Vagina (tissue), 2 donors: ENCODE measurements at regions not wholly inside any gene's neighbourhood (a gene's known extent, or its start where the extent isn't known, plus 50 kb on each side); places are given as distances from the start of the nearest gene placed in this dataset.

Experiments
- DNase-seq, 2 donors: peaks; one replicate each; pipeline ENCODE4 v3.0.0-alpha.2; 2017; ENCODE audit errors: extremely low spot score in 2 of 2
- H3K27ac ChIP-seq: fragments of 200-600 bp; sonication (generic); one replicate; pipeline ENCODE4 v1.5.1; 2019
- H3K27me3 ChIP-seq: fragments of 200-600 bp; sonication (generic); one replicate; pipeline ENCODE4 v1.5.1; 2019
- H3K36me3 ChIP-seq, 2 donors: fragments of 200-600 bp; sonication (generic); one replicate each; pipeline ENCODE4 v1.5.1; 2017 to 2019
- H3K4me1 ChIP-seq: fragments of 200-600 bp; sonication (generic); one replicate; pipeline ENCODE4 v1.5.1; 2019
- H3K4me3 ChIP-seq, 2 donors: fragments of 200-600 bp; sonication (generic); 1 replicate in 1 of 2; 2 replicates in 1 of 2; pipeline ENCODE4 v1.5.1; 2016 to 2019
- H3K9me3 ChIP-seq: fragments of 200-600 bp; sonication (generic); one replicate; pipeline ENCODE4 v1.5.1; 2019
- POLR2A ChIP-seq, 2 donors: fragments of 450-650 bp; IDR thresholded peaks; one replicate each; pipeline ENCODE4 v1.6.1; 2017; ENCODE audit warnings: antibody characterized with exemption in 2 of 2, mild to moderate bottlenecking in 2 of 2, moderate library complexity in 2 of 2
- POLR2AphosphoS5 ChIP-seq, 2 donors: sonication (generic); formaldehyde crosslinking; IDR thresholded peaks; one replicate each; pipeline ENCODE4 v1.9.0; 2017; ENCODE audit warnings: antibody characterized with exemption in 2 of 2, mild to moderate bottlenecking in 2 of 2, low read depth in 1 of 2; ENCODE audit not compliant: insufficient read depth in 1 of 2
- intact Hi-C: fragments of 100-400 bp; cut with DNase I; formaldehyde crosslinking; loops from one replicate; pipeline ENCODE4 v1.15.1; 2023
- TF ChIP-seq, protein P1 (sequence below), 3 experiments: fragments of 450-650 bp in 2 of 3; fragments of 200-600 bp in 1 of 3; sonication (generic) in 1 of 3; IDR thresholded peaks; one replicate each; pipeline ENCODE4 v1.5.1; 2017 to 2019; ENCODE audit warnings: antibody characterized with exemption in 3 of 3, mild to moderate bottlenecking in 2 of 3, moderate library complexity in 2 of 3

DNA sequence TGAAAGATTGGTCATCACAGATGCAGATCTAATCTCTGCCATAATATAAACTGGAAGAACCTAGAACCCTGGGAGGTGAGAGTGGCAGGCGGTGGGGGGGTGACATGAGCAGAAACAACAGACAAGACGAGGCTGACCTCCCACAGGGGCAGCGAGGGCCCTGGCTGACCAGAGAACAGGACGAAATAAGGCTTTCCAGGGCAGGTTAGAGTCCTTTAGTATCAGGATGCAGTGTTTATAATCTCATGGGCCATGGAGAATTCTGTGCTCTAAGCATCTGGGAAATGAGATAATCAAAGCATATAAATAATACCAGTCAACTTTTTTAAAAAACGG lies 102.7 kb upstream of the BCL2L14 start:
- intact Hi-C loops = no loop called here
- H3K4me1 ChIP-seq = no peaks in the 10 kb centered on the region

DNA sequence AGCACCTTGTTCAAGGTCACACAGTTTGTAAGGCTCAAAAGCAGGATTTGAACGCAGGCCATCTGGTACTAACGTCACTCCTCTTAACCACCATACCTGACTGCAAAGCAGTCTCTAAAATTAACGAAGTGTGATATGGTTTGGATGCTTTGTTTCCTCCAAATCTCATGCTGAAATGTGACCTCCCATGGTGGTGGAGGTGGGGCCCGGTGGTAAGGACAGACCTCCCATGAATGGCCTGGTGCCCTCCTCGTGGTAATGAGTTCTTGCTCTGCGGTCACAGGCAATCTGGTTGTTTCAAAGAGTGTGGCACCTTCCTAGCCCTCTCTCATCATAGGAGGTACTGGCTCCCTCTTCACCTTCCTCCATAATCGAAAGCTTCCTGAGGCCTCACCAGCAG lies 102.2 kb upstream of the BCL2L14 start:
- no peaks in the 10 kb centered on the region for H3K27me3 ChIP-seq
- no peak overlapping the region for H3K27ac ChIP-seq
- no peak for DNase-seq
- TF ChIP-seq, protein P1, sequence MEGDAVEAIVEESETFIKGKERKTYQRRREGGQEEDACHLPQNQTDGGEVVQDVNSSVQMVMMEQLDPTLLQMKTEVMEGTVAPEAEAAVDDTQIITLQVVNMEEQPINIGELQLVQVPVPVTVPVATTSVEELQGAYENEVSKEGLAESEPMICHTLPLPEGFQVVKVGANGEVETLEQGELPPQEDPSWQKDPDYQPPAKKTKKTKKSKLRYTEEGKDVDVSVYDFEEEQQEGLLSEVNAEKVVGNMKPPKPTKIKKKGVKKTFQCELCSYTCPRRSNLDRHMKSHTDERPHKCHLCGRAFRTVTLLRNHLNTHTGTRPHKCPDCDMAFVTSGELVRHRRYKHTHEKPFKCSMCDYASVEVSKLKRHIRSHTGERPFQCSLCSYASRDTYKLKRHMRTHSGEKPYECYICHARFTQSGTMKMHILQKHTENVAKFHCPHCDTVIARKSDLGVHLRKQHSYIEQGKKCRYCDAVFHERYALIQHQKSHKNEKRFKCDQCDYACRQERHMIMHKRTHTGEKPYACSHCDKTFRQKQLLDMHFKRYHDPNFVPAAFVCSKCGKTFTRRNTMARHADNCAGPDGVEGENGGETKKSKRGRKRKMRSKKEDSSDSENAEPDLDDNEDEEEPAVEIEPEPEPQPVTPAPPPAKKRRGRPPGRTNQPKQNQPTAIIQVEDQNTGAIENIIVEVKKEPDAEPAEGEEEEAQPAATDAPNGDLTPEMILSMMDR (IDR thresholded peaks at IDR 0.05) = no peak
- TF ChIP-seq POLR2A (IDR thresholded peaks at IDR 0.05) (no peak), POLR2AphosphoS5 (IDR thresholded peaks at IDR 0.05; ENCODE audit: insufficient read depth in 1 of 2, low read depth in 1 of 2) (no peak)
- H3K4me3 ChIP-seq = no peak overlapping the region
- intact Hi-C loops = no loop called here
- H3K4me1 ChIP-seq = no peaks in the 10 kb centered on the region
- no peaks in the 10 kb centered on the region for H3K36me3 ChIP-seq
- no peaks in the 10 kb centered on the region for H3K9me3 ChIP-seq

More for the DNA sequence above, 102.7 kb upstream of the BCL2L14 start:
- no peak for DNase-seq
- Histone ChIP-seq H3K27ac (no peak overlapping the region), H3K4me3 (no peak overlapping the region), H3K36me3 (no peaks in the 10 kb centered on the region), H3K9me3 (no peaks in the 10 kb centered on the region), H3K27me3 (no peaks in the 10 kb centered on the region)
- TF ChIP-seq, protein P1 (IDR thresholded peaks at IDR 0.05) = no peak
- TF ChIP-seq POLR2AphosphoS5 (IDR thresholded peaks at IDR 0.05; ENCODE audit: insufficient read depth in 1 of 2, low read depth in 1 of 2) (no peak), POLR2A (IDR thresholded peaks at IDR 0.05) (no peak)

DNA sequence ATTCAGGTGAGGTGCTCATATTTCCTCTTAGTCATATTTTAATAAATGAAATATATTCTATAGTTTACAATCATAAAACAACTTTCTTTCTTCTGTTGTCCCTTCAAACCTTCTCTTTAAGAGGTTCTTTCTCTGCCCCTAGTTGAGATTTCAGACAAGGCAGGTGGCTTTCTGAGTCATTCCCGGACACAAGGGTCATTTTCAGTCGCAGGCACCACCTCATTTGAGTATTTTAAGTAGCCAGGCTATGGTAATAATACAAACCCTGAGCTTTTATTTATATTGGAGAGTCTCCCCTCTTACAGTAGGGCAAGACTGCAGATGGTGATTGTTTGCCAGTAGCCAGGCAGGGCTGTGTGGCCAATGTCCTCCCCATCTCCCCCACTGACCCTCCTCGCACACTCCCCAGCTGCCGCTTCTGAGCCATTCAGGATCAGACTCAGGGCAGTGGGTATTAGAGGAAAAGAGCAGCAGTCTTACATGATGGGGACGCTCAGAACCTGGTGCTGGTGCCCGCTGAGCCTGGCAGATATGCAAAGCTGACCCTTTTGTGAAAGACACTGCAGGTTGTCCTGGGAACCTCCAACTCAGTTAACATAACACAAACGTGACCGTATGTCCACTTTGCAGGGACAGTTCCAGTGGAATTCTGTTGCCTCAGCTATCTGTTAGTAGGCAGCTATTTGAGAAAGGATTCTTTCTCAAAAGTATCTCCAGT lies 101.1 kb upstream of the BCL2L14 start:
- no peak overlapping the region for H3K4me3 ChIP-seq
- no peaks in the 10 kb centered on the region for H3K9me3 ChIP-seq
- H3K4me1 ChIP-seq = no peaks in the 10 kb centered on the region
- no peaks in the 10 kb centered on the region for H3K36me3 ChIP-seq
- H3K27ac ChIP-seq = no peak overlapping the region
- H3K27me3 ChIP-seq = no peaks in the 10 kb centered on the region
- no peak for DNase-seq
- TF ChIP-seq POLR2A (IDR thresholded peaks at IDR 0.05) = no peak
- no peak for TF ChIP-seq POLR2AphosphoS5 (IDR thresholded peaks at IDR 0.05; ENCODE audit: insufficient read depth in 1 of 2, low read depth in 1 of 2)
- TF ChIP-seq, protein P1 (IDR thresholded peaks at IDR 0.05) = no peak
- intact Hi-C loops = no loop called here

DNA sequence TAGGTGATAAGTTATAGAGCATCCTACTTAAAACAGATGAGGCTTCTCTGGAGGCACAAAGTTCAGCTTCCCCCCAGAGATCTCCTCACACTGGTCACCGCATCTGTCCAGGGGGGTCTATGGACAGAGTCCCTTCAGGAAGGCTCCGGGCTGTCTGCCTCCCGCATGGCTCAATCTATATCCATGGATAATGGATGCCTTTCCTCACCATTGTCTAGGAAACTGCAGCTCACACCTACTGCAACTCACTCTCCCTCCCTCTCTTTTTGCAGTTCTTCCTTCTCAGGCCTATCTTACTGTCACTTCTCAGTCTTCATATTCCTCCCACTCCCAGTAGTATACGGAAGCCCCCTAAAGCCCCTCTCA lies 100.6 kb upstream of the BCL2L14 start:
- Histone ChIP-seq H3K27ac (no peak overlapping the region), H3K4me3 (no peak overlapping the region), H3K9me3 (no peaks in the 10 kb centered on the region), H3K4me1 (no peaks in the 10 kb centered on the region), H3K27me3 (no peaks in the 10 kb centered on the region), H3K36me3 (no peaks in the 10 kb centered on the region)
- no peak for DNase-seq
- TF ChIP-seq POLR2AphosphoS5 (IDR thresholded peaks at IDR 0.05; ENCODE audit: insufficient read depth in 1 of 2, low read depth in 1 of 2) (no peak), POLR2A (IDR thresholded peaks at IDR 0.05) (no peak)
- TF ChIP-seq, protein P1 (IDR thresholded peaks at IDR 0.05) = no peak
- intact Hi-C loops = no loop called here

DNA sequence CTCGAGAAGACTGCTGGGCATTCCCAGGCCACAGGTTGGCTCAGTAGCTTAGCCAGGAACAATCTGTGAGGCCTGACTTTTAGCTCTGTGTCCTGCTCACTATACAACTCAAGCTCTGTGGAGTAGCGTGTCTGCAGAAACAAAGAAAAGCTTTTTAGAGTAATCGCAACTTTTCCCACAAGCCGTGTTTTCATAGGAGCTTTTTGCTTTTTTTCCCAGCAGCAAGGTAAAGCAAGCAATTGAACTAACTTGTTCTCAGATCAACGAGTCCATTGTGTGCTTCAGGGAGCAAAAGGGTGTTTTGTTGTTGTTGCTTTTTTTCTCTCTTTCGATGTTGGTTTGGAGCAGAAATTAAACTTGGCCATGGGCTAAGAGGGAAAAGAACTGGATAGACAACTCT lies 97.3 kb upstream of the BCL2L14 start:
- no peaks in the 10 kb centered on the region for H3K4me1 ChIP-seq
- no peaks in the 10 kb centered on the region for H3K9me3 ChIP-seq
- intact Hi-C loops = no loop called here
- no peaks in the 10 kb centered on the region for H3K27me3 ChIP-seq
- H3K4me3 ChIP-seq = no peak overlapping the region
- H3K36me3 ChIP-seq = no peaks in the 10 kb centered on the region
- DNase-seq = no peak
- H3K27ac ChIP-seq = no peak overlapping the region
- no peak for TF ChIP-seq POLR2AphosphoS5 (IDR thresholded peaks at IDR 0.05; ENCODE audit: insufficient read depth in 1 of 2, low read depth in 1 of 2)
- no peak for TF ChIP-seq POLR2A (IDR thresholded peaks at IDR 0.05)
- TF ChIP-seq, protein P1 (IDR thresholded peaks at IDR 0.05) = no peak
